GM19324 (cell line): ENCODE measurements at regions not wholly inside any gene's neighbourhood (a gene's known extent, or its start where the extent isn't known, plus 50 kb on each side); places are given as distances from the start of the nearest gene placed in this dataset.

ENCODE experiments used
- ATAC-seq: cut with Tn5 transposase; IDR thresholded peaks from one replicate; pipeline ENCODE4 v1.9.1; 2021; ENCODE audit warnings: mild to moderate bottlenecking, moderate library complexity; ENCODE audit not compliant: unreplicated experiment, low FRiP score

GRCh38 chr5:53206562-53206961 is 97.0 kb upstream of the MOCS2 start:
- ATAC-seq: no peak

- ATAC-seq: no peak
These were observed 102.2 kb upstream of the MOCS2 start for GRCh38 chr5:53211799-53212198.

DNA sequence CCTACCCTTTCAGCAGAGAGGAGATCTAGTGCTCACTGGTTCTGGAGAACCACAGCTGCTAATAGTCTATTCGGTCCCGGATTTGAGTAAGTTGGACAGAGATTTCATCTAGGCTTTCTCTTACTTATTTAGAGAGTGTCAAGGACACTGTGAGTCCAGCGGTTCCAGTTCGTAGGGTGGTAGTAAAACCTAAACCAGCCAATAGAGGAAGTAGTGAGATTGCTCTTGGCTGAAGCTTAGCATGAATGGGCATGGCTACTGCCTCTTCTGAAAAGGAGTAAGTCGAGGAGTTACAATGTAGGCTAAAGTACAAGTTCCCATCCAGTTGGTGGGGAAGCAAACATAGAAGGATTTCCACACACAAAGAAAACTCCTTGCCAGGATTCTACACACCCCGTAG is 109.6 kb upstream of the MOCS2 start:
- ATAC-seq: peak; percentile 74

GRCh38 chr5:53219610-53220009 is 110.1 kb upstream of the MOCS2 start:
- peak; percentile 31 for ATAC-seq

- ATAC-seq: no peak
These were observed 124.3 kb upstream of the MOCS2 start for GRCh38 chr5:53233645-53234405.

DNA sequence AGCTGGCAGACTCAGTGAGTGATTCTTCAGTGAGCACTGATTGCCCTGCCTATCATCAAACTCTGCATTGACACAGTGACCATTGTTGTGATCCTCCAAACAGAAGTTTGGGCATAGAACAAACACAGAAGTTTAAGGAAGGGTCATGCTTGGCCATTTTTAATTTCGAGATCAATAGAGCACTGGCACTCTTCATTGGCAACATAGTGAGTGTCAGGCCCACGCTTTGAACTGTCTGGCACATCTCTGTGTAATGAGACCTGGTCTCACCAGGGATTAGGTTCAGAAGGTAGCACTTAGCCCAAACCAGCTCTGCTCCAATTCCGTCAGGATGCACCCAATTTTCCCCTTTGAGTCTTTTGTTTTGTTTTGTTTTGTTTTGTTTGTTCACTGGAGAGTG is 127.1 kb upstream of the MOCS2 start:
- ATAC-seq: no peak

DNA sequence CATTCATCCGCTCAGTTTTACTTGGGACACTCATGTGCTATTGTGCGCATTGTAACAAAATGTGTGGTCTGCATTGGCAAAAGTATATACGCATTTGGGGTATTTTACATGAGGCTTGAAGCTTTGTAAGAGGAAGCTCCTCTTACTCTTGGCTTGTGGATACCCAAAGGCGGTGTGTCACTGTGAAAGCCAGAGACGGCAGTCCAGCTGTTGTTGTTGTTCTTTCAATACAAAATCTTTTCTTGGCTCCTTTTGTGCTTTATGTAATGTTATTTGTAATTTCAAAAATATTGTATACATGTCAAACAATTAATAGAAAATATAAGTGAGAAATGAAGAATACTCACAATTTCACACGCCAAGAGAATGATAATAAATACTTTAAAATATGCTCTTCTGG is 128.3 kb upstream of the MOCS2 start:
- ATAC-seq: no peak

GRCh38 chr5:53239301-53239990 is 129.9 kb upstream of the MOCS2 start:
- no peak for ATAC-seq

GRCh38 chr5:53240661-53241060 is 131.1 kb upstream of the MOCS2 start:
- no peak for ATAC-seq

- no peak for ATAC-seq
These were observed 132.0 kb upstream of the MOCS2 start for GRCh38 chr5:53241572-53241971.

- ATAC-seq: no peak
These were observed 133.8 kb upstream of the MOCS2 start for GRCh38 chr5:53243403-53243802.

- ATAC-seq: no peak
These were observed 136.7 kb upstream of the MOCS2 start for GRCh38 chr5:53246042-53246836.

DNA sequence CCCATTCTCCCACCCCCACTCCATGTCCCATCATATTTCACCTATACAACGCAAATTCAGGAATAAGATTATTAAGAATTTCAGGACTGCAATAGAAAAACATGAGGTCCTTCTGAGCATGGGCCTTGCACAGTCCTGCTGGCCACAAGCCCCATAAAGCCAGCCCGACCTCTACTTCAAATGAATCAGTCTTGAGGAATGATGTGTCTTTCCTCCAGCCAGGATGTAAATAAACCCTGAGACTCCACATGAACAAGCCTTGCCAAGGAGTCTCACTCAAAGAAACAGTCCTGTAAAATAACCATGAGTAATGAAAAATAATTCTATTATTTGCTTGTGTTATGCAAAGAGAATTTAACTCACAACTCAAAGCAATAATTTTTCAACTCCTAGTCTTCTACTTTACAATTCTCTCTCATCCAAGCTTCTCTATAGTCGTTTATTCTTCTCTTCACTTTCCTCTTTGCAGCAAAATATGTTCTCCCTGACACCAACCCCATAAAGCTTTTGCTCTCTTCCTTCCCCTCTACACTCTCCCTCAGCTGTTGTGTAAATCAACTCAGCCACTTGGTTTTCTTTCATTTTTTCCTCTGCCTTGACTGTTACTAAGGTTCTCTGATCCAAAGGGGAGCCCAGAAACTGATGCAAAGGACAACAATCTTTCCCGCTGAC is 140.1 kb upstream of the MOCS2 start:
- ATAC-seq: no peak

GRCh38 chr5:53250201-53250550 is 140.6 kb upstream of the MOCS2 start:
- ATAC-seq: no peak

GRCh38 chr5:53253421-53253871 is 143.9 kb upstream of the MOCS2 start:
- ATAC-seq: no peak

DNA sequence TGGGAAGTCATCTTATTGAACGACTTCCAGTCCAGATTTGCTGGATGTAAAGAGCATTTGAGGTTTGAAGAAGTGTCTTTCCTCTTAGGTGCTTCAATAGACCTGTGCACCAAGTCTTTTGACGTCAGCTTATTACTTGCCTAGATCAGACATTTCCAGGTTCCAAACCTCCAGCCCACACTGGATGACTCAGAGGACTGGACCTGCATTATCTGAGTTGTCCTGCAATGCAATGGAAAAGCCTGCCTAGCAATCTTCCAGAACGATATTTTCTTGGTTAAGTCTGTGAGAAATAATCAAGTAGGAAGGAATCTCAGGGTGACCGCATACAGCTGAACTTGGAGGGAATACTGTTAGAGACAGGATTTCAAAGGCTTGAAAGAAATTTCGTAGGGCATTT is 147.2 kb upstream of the MOCS2 start:
- no peak for ATAC-seq

GRCh38 chr5:53257806-53258373 is 148.3 kb upstream of the MOCS2 start:
- no peak for ATAC-seq

DNA sequence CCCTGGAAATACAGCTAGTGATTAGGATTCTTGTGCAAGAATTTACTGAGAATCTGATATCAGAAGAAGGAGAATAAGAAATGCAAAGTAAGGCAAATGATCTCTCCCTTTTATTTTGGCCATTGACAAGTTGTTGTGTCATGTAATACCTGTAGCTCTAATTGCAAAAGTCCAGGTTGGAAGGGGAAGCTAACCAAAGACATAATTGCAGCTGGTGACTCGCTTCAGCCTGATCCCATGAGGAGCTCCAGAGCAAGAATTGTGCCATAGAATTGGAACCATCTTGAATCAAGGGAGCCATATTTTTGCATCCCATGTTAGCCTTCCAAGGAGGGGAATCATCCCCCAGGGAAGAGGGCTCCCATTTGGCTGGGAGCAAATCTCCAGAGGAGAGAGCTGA is 149.6 kb upstream of the MOCS2 start:
- no peak for ATAC-seq

GRCh38 chr5:53260446-53260845 is 150.9 kb upstream of the MOCS2 start:
- no peak for ATAC-seq

DNA sequence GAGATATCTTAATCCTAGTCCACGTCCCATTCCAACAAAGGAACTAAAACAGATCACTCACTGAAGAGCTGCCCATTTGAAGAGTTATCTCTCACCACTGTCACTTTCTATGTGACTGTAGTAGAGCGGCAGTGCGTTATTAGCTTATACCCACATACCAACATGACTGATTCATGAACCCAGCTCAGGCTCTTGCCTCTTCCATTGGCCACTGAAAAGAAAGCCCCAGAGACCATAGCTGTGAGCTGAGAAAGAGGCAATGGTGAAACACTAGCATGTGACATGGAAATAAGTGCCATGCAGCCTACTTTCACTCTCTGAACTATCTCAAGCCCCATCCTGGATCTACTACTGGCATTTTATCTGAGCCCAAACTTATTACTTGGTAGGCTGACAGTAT is 151.7 kb upstream of the MOCS2 start:
- no peak for ATAC-seq
